ENCODE measurements at regions not wholly inside any gene's neighbourhood (a gene's known extent, or its start where the extent isn't known, plus 50 kb on each side); places are given as distances from the start of the nearest gene placed in this dataset.
"Not testable (repeated sequence)": the region's sequence is repeated elsewhere in the genome, so short reads cannot be mapped to it uniquely, and the experiment has no call there.

DNA sequence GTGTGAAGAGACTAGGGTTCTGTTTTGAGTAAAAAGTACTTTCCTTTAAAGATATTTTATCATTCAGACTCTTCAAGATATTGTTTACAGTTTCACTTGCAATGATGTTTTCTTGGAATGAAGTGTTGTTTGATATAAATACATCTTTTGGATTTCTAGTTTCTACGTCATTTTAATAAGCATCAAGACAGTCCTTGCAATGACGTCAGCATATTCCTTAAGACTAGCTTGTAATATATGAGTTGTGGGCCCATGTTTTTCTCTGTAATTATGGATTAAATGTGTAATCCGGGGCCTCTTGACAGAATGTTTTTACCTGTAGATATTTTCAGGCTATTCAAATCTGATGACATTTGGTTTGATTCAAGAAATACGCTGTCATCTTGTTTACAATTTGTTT is 66.1 kb downstream of the RBMX2 start:
- Mint-ChIP-seq H3K4me1 (ENCODE audit: low read depth) (no peaks in the 10 kb centered on the region), H3K4me3 (ENCODE audit: low read depth) (no peak overlapping the region), H3K9me3 (ENCODE audit: low read depth) (peaks cover 10% of the 10 kb centered on the region), H3K27me3 (peaks cover 3% of the 10 kb centered on the region), H3K27ac (no peak overlapping the region), H3K36me3 (ENCODE audit: insufficient read depth) (no peaks in the 10 kb centered on the region)
- TF ChIP-seq, protein P1, sequence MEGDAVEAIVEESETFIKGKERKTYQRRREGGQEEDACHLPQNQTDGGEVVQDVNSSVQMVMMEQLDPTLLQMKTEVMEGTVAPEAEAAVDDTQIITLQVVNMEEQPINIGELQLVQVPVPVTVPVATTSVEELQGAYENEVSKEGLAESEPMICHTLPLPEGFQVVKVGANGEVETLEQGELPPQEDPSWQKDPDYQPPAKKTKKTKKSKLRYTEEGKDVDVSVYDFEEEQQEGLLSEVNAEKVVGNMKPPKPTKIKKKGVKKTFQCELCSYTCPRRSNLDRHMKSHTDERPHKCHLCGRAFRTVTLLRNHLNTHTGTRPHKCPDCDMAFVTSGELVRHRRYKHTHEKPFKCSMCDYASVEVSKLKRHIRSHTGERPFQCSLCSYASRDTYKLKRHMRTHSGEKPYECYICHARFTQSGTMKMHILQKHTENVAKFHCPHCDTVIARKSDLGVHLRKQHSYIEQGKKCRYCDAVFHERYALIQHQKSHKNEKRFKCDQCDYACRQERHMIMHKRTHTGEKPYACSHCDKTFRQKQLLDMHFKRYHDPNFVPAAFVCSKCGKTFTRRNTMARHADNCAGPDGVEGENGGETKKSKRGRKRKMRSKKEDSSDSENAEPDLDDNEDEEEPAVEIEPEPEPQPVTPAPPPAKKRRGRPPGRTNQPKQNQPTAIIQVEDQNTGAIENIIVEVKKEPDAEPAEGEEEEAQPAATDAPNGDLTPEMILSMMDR (IDR thresholded peaks at IDR 0.05; ENCODE audit: unreplicated experiment): no peak
- no peak for DNase-seq (ENCODE audit: low spot score, unreplicated experiment)

- TF ChIP-seq, protein P1 (IDR thresholded peaks at IDR 0.05; ENCODE audit: unreplicated experiment): no peak
- Mint-ChIP-seq H3K27me3 (peaks cover 3% of the 10 kb centered on the region), H3K9me3 (ENCODE audit: low read depth) (peaks cover 10% of the 10 kb centered on the region), H3K4me3 (ENCODE audit: low read depth) (no peak overlapping the region), H3K27ac (no peak overlapping the region), H3K36me3 (ENCODE audit: insufficient read depth) (no peaks in the 10 kb centered on the region), H3K4me1 (ENCODE audit: low read depth) (no peaks in the 10 kb centered on the region)
- no peak for DNase-seq (ENCODE audit: low spot score, unreplicated experiment)
These were observed 66.7 kb downstream of the RBMX2 start for GRCh38 chrX:130468395-130468923.

DNA sequence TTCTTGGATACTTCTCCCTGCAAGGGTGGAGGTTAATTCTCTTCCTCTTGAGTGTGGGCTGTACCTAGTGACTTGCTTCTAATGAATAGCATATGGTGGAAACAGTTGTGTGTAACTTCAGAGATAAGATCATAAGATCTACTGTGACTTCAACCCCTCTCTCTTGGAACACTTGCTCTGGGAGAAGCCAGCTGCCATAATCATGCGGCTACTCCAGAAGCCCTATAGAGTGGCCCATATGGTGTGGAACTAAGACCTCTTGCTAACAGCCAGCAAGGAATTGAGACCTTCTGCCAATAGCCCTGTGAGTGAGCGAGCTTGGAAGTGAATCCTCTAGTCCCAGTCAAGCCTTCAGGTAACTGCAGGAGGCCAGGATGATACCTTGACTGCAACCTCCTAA is 81.1 kb downstream of the RBMX2 start:
- no peaks in the 10 kb centered on the region for H3K36me3 Mint-ChIP-seq (ENCODE audit: insufficient read depth)
- H3K4me3 Mint-ChIP-seq (ENCODE audit: low read depth): no peak overlapping the region
- no peak overlapping the region for H3K27ac Mint-ChIP-seq
- H3K9me3 Mint-ChIP-seq (ENCODE audit: low read depth): no peaks in the 10 kb centered on the region
- H3K4me1 Mint-ChIP-seq (ENCODE audit: low read depth): no peaks in the 10 kb centered on the region
- H3K27me3 Mint-ChIP-seq: no peaks in the 10 kb centered on the region
- TF ChIP-seq, protein P1 (IDR thresholded peaks at IDR 0.05; ENCODE audit: unreplicated experiment): no peak
- DNase-seq (ENCODE audit: low spot score, unreplicated experiment): no peak

DNA sequence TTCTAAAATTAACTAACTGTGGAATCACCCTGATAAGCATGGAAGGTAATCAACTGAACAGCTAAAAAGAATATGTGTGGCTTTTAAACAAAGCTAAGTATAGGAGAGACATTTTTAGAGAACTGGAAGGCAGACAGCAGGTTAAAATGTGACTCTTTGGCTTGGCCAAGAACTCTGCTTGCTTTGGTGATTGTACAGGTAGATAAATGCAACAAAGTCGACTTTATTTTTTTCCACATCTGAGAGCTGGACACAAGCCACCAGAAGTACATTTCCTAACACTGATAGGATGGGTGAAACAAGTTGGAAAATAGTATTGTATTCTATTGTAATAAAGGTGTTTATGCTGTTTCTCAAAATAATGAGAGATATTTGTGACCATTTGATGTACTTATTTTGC is 84.1 kb downstream of the RBMX2 start:
- Mint-ChIP-seq H3K27ac (no peak overlapping the region), H3K9me3 (ENCODE audit: low read depth) (no peaks in the 10 kb centered on the region), H3K36me3 (ENCODE audit: insufficient read depth) (no peaks in the 10 kb centered on the region), H3K27me3 (no peaks in the 10 kb centered on the region), H3K4me1 (ENCODE audit: low read depth) (no peaks in the 10 kb centered on the region), H3K4me3 (ENCODE audit: low read depth) (no peak overlapping the region)
- no peak for DNase-seq (ENCODE audit: low spot score, unreplicated experiment)
- TF ChIP-seq, protein P1 (IDR thresholded peaks at IDR 0.05; ENCODE audit: unreplicated experiment): no peak

GRCh38 chrX:130495502-130495901 is 93.7 kb downstream of the RBMX2 start:
- H3K4me3 Mint-ChIP-seq (ENCODE audit: low read depth); H3K36me3 Mint-ChIP-seq (ENCODE audit: insufficient read depth); H3K9me3 Mint-ChIP-seq (ENCODE audit: low read depth); H3K27ac Mint-ChIP-seq; H3K27me3 Mint-ChIP-seq; H3K4me1 Mint-ChIP-seq (ENCODE audit: low read depth); DNase-seq (ENCODE audit: low spot score, unreplicated experiment): not testable (repeated sequence)

DNA sequence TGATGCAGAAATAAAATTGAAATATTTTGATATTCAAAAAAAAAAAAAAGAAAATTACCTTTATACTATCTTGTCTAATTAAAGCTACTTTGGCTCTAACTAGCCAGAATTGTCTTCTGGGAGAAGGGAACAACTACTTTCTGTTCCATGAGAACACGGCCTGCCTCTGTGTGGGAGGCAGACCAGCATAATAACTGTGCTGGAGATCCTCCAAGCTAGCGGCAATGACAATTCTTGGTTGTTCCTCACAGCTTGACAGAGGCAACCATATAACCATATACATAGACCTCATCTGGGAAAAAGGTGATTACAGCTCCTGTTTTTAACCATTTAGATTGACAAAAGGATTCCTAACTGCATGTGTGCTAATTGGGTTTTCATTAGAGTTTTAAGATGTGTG is 95.7 kb downstream of the RBMX2 start:
- H3K4me3 Mint-ChIP-seq (ENCODE audit: low read depth): no peak overlapping the region
- no peaks in the 10 kb centered on the region for H3K36me3 Mint-ChIP-seq (ENCODE audit: insufficient read depth)
- H3K27me3 Mint-ChIP-seq: no peaks in the 10 kb centered on the region
- no peaks in the 10 kb centered on the region for H3K4me1 Mint-ChIP-seq (ENCODE audit: low read depth)
- TF ChIP-seq, protein P1 (IDR thresholded peaks at IDR 0.05; ENCODE audit: unreplicated experiment): no peak
- no peak overlapping the region for H3K27ac Mint-ChIP-seq
- peaks cover 7% of the 10 kb centered on the region for H3K9me3 Mint-ChIP-seq (ENCODE audit: low read depth)
- no peak for DNase-seq (ENCODE audit: low spot score, unreplicated experiment)
